ENCODE measurements at regions not wholly inside any gene's neighbourhood (a gene's known extent, or its start where the extent isn't known, plus 50 kb on each side); places are given as distances from the start of the nearest gene placed in this dataset.

DNA sequence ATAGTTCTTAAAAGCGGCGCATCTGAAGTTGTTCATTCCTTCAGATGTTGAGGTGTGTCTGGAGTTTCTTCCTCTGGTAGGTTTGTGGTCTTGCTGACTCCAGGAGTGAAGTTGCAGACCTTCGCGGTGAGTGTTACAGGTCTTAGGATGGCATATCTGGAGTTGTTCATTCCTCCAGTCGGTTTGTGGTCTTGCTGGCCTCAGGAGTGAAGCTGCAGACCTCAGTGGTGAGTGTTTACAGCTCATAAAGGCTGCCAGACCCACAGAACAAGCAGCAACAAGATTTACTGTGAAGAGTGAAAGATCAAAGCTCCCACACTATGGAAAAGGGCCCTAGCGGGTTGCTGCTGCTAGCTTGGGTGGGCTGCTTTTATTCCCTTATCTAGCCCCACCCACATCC lies 201.7 kb upstream of the PDGFD start:
- TF ChIP-seq, protein P1, sequence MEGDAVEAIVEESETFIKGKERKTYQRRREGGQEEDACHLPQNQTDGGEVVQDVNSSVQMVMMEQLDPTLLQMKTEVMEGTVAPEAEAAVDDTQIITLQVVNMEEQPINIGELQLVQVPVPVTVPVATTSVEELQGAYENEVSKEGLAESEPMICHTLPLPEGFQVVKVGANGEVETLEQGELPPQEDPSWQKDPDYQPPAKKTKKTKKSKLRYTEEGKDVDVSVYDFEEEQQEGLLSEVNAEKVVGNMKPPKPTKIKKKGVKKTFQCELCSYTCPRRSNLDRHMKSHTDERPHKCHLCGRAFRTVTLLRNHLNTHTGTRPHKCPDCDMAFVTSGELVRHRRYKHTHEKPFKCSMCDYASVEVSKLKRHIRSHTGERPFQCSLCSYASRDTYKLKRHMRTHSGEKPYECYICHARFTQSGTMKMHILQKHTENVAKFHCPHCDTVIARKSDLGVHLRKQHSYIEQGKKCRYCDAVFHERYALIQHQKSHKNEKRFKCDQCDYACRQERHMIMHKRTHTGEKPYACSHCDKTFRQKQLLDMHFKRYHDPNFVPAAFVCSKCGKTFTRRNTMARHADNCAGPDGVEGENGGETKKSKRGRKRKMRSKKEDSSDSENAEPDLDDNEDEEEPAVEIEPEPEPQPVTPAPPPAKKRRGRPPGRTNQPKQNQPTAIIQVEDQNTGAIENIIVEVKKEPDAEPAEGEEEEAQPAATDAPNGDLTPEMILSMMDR (IDR thresholded peaks at IDR 0.05; ENCODE audit: low read depth, low read length) = no peak
- TF ChIP-seq POLR2A (IDR thresholded peaks at IDR 0.05; ENCODE audit: extremely low read depth, insufficient read length) = no peak
